Sigmoid colon (tissue), 4 donors: ENCODE measurements at regions not wholly inside any gene's neighbourhood (a gene's known extent, or its start where the extent isn't known, plus 50 kb on each side); places are given as distances from the start of the nearest gene placed in this dataset.

Source experiments
- CTCF ChIP-seq, 4 experiments: fragments of 450-650 bp in 3 of 4; fragments of 200-600 bp in 1 of 4; IDR thresholded peaks; one replicate each; pipeline ENCODE4 v1.5.1; 2016 to 2019; ENCODE audit warnings: antibody characterized with exemption in 4 of 4, mild to moderate bottlenecking in 3 of 4, moderate library complexity in 2 of 4
- EP300 ChIP-seq, 4 donors: sonication (generic); formaldehyde crosslinking; IDR thresholded peaks; one replicate each; pipeline ENCODE4 v1.6.1; 2017; ENCODE audit warnings: antibody characterized with exemption in 4 of 4
- POLR2A ChIP-seq, 2 donors: fragments of 450-650 bp; IDR thresholded peaks; one replicate each; pipeline ENCODE4 v1.6.1; 2016; ENCODE audit warnings: antibody characterized with exemption in 2 of 2, mild to moderate bottlenecking in 2 of 2, moderate library complexity in 2 of 2

GRCh38 chr13:39820606-39821005 lies 165.1 kb downstream of the COG6 start:
- TF ChIP-seq POLR2A (IDR thresholded peaks at IDR 0.05): no peak
- no peak for TF ChIP-seq CTCF (IDR thresholded peaks at IDR 0.05)
- no peak for TF ChIP-seq EP300 (IDR thresholded peaks at IDR 0.05)
